H1 (cell line): ENCODE measurements at regions not wholly inside any gene's neighbourhood (a gene's known extent, or its start where the extent isn't known, plus 50 kb on each side); places are given as distances from the start of the nearest gene placed in this dataset.

Experiments
- EZH2 ChIP-seq: fragments of 200-600 bp; sonication (generic); IDR thresholded peaks from 2 replicates; pipeline ENCODE4 v1.7.1; 2012; ENCODE audit warnings: low read depth, mild to moderate bottlenecking, moderate library complexity, low read length, inconsistent platforms; ENCODE audit not compliant: severe bottlenecking
- MAFK ChIP-seq: IDR thresholded peaks from 2 replicates; pipeline ENCODE4 v1.6.1; 2012; ENCODE audit warnings: low read depth, mild to moderate bottlenecking, improper control_type of control experiment, low read length
- POLR2AphosphoS5 ChIP-seq: IDR thresholded peaks from 2 replicates; pipeline ENCODE4 v1.6.1; 2011; ENCODE audit warnings: low read depth, low read length
- POU5F1 ChIP-seq: IDR thresholded peaks from 2 replicates; pipeline ENCODE4 v1.6.1; 2011; ENCODE audit warnings: low read depth, mild to moderate bottlenecking, low read length, moderate library complexity
- RFX5 ChIP-seq: IDR thresholded peaks from 2 replicates; pipeline ENCODE4 v1.6.1; 2011; ENCODE audit warnings: low read depth, low read length, improper control_type of control experiment, borderline replicate concordance
- RNF2 ChIP-seq: fragments of 200-900, 300-1000 bp; sonication (generic); IDR thresholded peaks from 2 replicates; pipeline ENCODE4 v1.7.1; 2016; ENCODE audit warnings: borderline replicate concordance, low read depth, mild to moderate bottlenecking, antibody characterized with exemption, low read length; ENCODE audit not compliant: poor library complexity, severe bottlenecking; ENCODE audit errors: missing control alignments
- SIX5 ChIP-seq: IDR thresholded peaks from 2 replicates; pipeline ENCODE4 v1.6.1; 2011; ENCODE audit warnings: mild to moderate bottlenecking, low read depth, low read length
- SUZ12 ChIP-seq: fragments of 200-600 bp; sonication (generic); IDR thresholded peaks from 2 replicates; pipeline ENCODE4 v1.6.1; 2012; ENCODE audit warnings: mild to moderate bottlenecking, inconsistent platforms, low read length, moderate library complexity, mixed read lengths
- TAF7 ChIP-seq: optimal IDR thresholded peaks from 2 replicates; pipeline ENCODE3; 2011; ENCODE audit warnings: low read depth, mild to moderate bottlenecking, inconsistent platforms, low read length, moderate library complexity, borderline replicate concordance
- ZNF274 ChIP-seq: IDR thresholded peaks from 2 replicates; pipeline ENCODE4 v1.7.0; 2012; ENCODE audit warnings: low read length, borderline replicate concordance; ENCODE audit errors: extremely low read depth
- TF ChIP-seq, protein P1 (sequence below): fragments of 300-600 bp; sonication (generic); IDR thresholded peaks from 2 replicates; pipeline ENCODE4 v1.7.1; 2012; ENCODE audit warnings: low read length, moderate library complexity, mild to moderate bottlenecking, inconsistent platforms; ENCODE audit not compliant: insufficient replicate concordance

DNA sequence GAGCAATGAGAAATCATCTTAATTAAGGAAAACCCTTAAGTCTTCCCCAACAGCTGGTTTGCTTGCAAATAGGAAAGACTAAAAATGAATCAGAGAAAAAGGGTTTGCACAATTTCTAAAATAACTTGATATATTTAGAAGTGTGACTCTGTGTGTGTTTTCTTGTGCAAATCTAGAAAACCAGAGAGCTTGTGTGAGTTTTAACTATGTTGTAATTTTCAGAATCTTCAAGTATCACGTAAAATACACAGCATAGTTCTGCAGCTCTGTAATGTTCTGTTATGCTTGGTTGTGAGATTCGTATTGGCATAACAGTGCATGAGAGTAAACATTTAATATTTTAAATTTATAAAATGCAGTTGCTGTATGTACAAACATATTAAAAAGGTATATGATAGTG, 74.7 kb upstream of the GAP43 start (continued):
- TF ChIP-seq, protein P1, sequence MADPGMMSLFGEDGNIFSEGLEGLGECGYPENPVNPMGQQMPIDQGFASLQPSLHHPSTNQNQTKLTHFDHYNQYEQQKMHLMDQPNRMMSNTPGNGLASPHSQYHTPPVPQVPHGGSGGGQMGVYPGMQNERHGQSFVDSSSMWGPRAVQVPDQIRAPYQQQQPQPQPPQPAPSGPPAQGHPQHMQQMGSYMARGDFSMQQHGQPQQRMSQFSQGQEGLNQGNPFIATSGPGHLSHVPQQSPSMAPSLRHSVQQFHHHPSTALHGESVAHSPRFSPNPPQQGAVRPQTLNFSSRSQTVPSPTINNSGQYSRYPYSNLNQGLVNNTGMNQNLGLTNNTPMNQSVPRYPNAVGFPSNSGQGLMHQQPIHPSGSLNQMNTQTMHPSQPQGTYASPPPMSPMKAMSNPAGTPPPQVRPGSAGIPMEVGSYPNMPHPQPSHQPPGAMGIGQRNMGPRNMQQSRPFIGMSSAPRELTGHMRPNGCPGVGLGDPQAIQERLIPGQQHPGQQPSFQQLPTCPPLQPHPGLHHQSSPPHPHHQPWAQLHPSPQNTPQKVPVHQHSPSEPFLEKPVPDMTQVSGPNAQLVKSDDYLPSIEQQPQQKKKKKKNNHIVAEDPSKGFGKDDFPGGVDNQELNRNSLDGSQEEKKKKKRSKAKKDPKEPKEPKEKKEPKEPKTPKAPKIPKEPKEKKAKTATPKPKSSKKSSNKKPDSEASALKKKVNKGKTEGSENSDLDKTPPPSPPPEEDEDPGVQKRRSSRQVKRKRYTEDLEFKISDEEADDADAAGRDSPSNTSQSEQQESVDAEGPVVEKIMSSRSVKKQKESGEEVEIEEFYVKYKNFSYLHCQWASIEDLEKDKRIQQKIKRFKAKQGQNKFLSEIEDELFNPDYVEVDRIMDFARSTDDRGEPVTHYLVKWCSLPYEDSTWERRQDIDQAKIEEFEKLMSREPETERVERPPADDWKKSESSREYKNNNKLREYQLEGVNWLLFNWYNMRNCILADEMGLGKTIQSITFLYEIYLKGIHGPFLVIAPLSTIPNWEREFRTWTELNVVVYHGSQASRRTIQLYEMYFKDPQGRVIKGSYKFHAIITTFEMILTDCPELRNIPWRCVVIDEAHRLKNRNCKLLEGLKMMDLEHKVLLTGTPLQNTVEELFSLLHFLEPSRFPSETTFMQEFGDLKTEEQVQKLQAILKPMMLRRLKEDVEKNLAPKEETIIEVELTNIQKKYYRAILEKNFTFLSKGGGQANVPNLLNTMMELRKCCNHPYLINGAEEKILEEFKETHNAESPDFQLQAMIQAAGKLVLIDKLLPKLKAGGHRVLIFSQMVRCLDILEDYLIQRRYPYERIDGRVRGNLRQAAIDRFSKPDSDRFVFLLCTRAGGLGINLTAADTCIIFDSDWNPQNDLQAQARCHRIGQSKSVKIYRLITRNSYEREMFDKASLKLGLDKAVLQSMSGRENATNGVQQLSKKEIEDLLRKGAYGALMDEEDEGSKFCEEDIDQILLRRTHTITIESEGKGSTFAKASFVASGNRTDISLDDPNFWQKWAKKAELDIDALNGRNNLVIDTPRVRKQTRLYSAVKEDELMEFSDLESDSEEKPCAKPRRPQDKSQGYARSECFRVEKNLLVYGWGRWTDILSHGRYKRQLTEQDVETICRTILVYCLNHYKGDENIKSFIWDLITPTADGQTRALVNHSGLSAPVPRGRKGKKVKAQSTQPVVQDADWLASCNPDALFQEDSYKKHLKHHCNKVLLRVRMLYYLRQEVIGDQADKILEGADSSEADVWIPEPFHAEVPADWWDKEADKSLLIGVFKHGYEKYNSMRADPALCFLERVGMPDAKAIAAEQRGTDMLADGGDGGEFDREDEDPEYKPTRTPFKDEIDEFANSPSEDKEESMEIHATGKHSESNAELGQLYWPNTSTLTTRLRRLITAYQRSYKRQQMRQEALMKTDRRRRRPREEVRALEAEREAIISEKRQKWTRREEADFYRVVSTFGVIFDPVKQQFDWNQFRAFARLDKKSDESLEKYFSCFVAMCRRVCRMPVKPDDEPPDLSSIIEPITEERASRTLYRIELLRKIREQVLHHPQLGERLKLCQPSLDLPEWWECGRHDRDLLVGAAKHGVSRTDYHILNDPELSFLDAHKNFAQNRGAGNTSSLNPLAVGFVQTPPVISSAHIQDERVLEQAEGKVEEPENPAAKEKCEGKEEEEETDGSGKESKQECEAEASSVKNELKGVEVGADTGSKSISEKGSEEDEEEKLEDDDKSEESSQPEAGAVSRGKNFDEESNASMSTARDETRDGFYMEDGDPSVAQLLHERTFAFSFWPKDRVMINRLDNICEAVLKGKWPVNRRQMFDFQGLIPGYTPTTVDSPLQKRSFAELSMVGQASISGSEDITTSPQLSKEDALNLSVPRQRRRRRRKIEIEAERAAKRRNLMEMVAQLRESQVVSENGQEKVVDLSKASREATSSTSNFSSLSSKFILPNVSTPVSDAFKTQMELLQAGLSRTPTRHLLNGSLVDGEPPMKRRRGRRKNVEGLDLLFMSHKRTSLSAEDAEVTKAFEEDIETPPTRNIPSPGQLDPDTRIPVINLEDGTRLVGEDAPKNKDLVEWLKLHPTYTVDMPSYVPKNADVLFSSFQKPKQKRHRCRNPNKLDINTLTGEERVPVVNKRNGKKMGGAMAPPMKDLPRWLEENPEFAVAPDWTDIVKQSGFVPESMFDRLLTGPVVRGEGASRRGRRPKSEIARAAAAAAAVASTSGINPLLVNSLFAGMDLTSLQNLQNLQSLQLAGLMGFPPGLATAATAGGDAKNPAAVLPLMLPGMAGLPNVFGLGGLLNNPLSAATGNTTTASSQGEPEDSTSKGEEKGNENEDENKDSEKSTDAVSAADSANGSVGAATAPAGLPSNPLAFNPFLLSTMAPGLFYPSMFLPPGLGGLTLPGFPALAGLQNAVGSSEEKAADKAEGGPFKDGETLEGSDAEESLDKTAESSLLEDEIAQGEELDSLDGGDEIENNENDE = no peak
- TF ChIP-seq MAFK (no peak), POLR2AphosphoS5 (no peak), SIX5 (no peak), ZNF274 (no peak), EZH2 (no peak), RFX5 (no peak), TAF7 (no peak), POU5F1 (no peak), SUZ12 (no peak), RNF2 (no peak)
